Globus pallidus (tissue), 1 donor: ENCODE measurements at regions not wholly inside any gene's neighbourhood (a gene's known extent, or its start where the extent isn't known, plus 50 kb on each side); places are given as distances from the start of the nearest gene placed in this dataset.
"Not testable (repeated sequence)": the region's sequence is repeated elsewhere in the genome, so short reads cannot be mapped to it uniquely, and the experiment has no call there.

ENCODE experiments used
- DNase-seq: peaks from one replicate; pipeline ENCODE4 v3.0.0-alpha.2; 2015; ENCODE audit warnings: low spot score

- no peak for DNase-seq
Observed at GRCh38 chr1:76687307-76688175, 179.7 kb upstream of the ST6GALNAC5 start.

- no peak for DNase-seq
Observed at GRCh38 chr1:76690766-76691165, 176.5 kb upstream of the ST6GALNAC5 start.

- no peak for DNase-seq
Observed at GRCh38 chr1:76695535-76695934, 171.7 kb upstream of the ST6GALNAC5 start.

- no peak for DNase-seq
Observed at GRCh38 chr1:76697361-76697760, 169.9 kb upstream of the ST6GALNAC5 start.

GRCh38 chr1:76699646-76700045, 167.6 kb upstream of the ST6GALNAC5 start:
- DNase-seq = not testable (repeated sequence)

GRCh38 chr1:76700200-76700599, 167.1 kb upstream of the ST6GALNAC5 start:
- not testable (repeated sequence) for DNase-seq

GRCh38 chr1:76705560-76705959, 161.7 kb upstream of the ST6GALNAC5 start:
- DNase-seq = no peak

- no peak for DNase-seq
Observed at GRCh38 chr1:76713535-76713934, 153.7 kb upstream of the ST6GALNAC5 start.

GRCh38 chr1:76715474-76715873, 151.8 kb upstream of the ST6GALNAC5 start:
- no peak for DNase-seq

- DNase-seq = no peak
Observed at GRCh38 chr1:76723949-76724348, 143.3 kb upstream of the ST6GALNAC5 start.

- DNase-seq = no peak
Observed at GRCh38 chr1:76724816-76725215, 142.5 kb upstream of the ST6GALNAC5 start.

GRCh38 chr1:76725864-76726619, 141.2 kb upstream of the ST6GALNAC5 start:
- no peak for DNase-seq

- DNase-seq = no peak
Observed at GRCh38 chr1:76727520-76727919, 139.8 kb upstream of the ST6GALNAC5 start.

GRCh38 chr1:76729142-76729541, 138.1 kb upstream of the ST6GALNAC5 start:
- no peak for DNase-seq

GRCh38 chr1:76730027-76730426, 137.3 kb upstream of the ST6GALNAC5 start:
- no peak for DNase-seq

- not testable (repeated sequence) for DNase-seq
Observed at GRCh38 chr1:76738355-76738754, 128.9 kb upstream of the ST6GALNAC5 start.

GRCh38 chr1:76740956-76741355, 126.3 kb upstream of the ST6GALNAC5 start:
- not testable (repeated sequence) for DNase-seq

GRCh38 chr1:76744989-76745388, 122.3 kb upstream of the ST6GALNAC5 start:
- no peak for DNase-seq

GRCh38 chr1:76746206-76746605, 121.1 kb upstream of the ST6GALNAC5 start:
- DNase-seq = no peak

- DNase-seq = no peak
Observed at GRCh38 chr1:76754730-76755129, 112.5 kb upstream of the ST6GALNAC5 start.

- no peak for DNase-seq
Observed at GRCh38 chr1:76759171-76759860, 108.0 kb upstream of the ST6GALNAC5 start.

- no peak for DNase-seq
Observed at GRCh38 chr1:76759950-76760349, 107.3 kb upstream of the ST6GALNAC5 start.

GRCh38 chr1:76763738-76764137, 103.5 kb upstream of the ST6GALNAC5 start:
- DNase-seq = no peak
